Duodenal mucosa (tissue), 2 donors: ENCODE measurements at regions not wholly inside any gene's neighbourhood (a gene's known extent, or its start where the extent isn't known, plus 50 kb on each side); places are given as distances from the start of the nearest gene placed in this dataset.

Experiments used
- H3K27ac ChIP-seq: one replicate; pipeline ENCODE4 v1.7.0; 2013; ENCODE audit warnings: low read depth, low read length
- H3K27me3 ChIP-seq, 2 donors: one replicate each; pipeline ENCODE4 v1.7.0; 2013; ENCODE audit warnings: low read length in 2 of 2, control low read depth in 1 of 2; ENCODE audit not compliant: insufficient read depth in 2 of 2, control insufficient read depth in 1 of 2
- H3K36me3 ChIP-seq, 2 donors: one replicate each; pipeline ENCODE4 v1.7.0; 2013; ENCODE audit warnings: low read length in 2 of 2, control low read depth in 1 of 2; ENCODE audit not compliant: insufficient read depth in 2 of 2, control insufficient read depth in 1 of 2
- H3K4me1 ChIP-seq, 2 donors: one replicate each; pipeline ENCODE4 v1.7.0; 2013; ENCODE audit warnings: low read length in 2 of 2, control low read depth in 1 of 2; ENCODE audit not compliant: insufficient read depth in 2 of 2, control insufficient read depth in 1 of 2
- H3K4me3 ChIP-seq, 2 donors: one replicate each; pipeline ENCODE4 v1.7.0; 2013; ENCODE audit warnings: low read length in 2 of 2, low read depth in 1 of 2
- H3K9ac ChIP-seq, 2 donors: one replicate each; pipeline ENCODE4 v1.7.0; 2013; ENCODE audit warnings: low read length in 2 of 2, low read depth in 1 of 2
- H3K9me3 ChIP-seq, 2 donors: one replicate each; pipeline ENCODE4 v1.7.0; 2013; ENCODE audit warnings: low read length in 2 of 2, control low read depth in 1 of 2; ENCODE audit not compliant: control insufficient read depth in 1 of 2

GRCh38 chr12:41762691-41763090 is 382.0 kb downstream of the GXYLT1 start:
- Histone ChIP-seq H3K9me3 (no peaks in the 10 kb centered on the region), H3K27ac (no peak overlapping the region), H3K9ac (no peak overlapping the region), H3K36me3 (no peaks in the 10 kb centered on the region), H3K4me3 (no peak overlapping the region), H3K27me3 (no peaks in the 10 kb centered on the region), H3K4me1 (no peaks in the 10 kb centered on the region)

- Histone ChIP-seq H3K9me3 (no peaks in the 10 kb centered on the region), H3K9ac (no peak overlapping the region), H3K36me3 (no peaks in the 10 kb centered on the region), H3K27me3 (no peaks in the 10 kb centered on the region), H3K4me1 (no peaks in the 10 kb centered on the region), H3K4me3 (no peak overlapping the region), H3K27ac (no peak overlapping the region)
Observed at GRCh38 chr12:41745593-41745992, 399.1 kb downstream of the GXYLT1 start.

GRCh38 chr12:41743835-41744234 is 400.8 kb downstream of the GXYLT1 start:
- H3K4me1 ChIP-seq: no peaks in the 10 kb centered on the region
- no peak overlapping the region for H3K4me3 ChIP-seq
- H3K9ac ChIP-seq: no peak overlapping the region
- H3K27ac ChIP-seq: no peak overlapping the region
- H3K9me3 ChIP-seq: no peaks in the 10 kb centered on the region
- no peaks in the 10 kb centered on the region for H3K36me3 ChIP-seq
- no peaks in the 10 kb centered on the region for H3K27me3 ChIP-seq

GRCh38 chr12:41739066-41739465 is 405.6 kb downstream of the GXYLT1 start:
- H3K9ac ChIP-seq: no peak overlapping the region
- no peaks in the 10 kb centered on the region for H3K27me3 ChIP-seq
- H3K27ac ChIP-seq: no peak overlapping the region
- H3K36me3 ChIP-seq: no peaks in the 10 kb centered on the region
- no peaks in the 10 kb centered on the region for H3K9me3 ChIP-seq
- no peak overlapping the region for H3K4me3 ChIP-seq
- no peaks in the 10 kb centered on the region for H3K4me1 ChIP-seq

GRCh38 chr12:41737423-41737822 is 407.3 kb downstream of the GXYLT1 start:
- no peaks in the 10 kb centered on the region for H3K27me3 ChIP-seq
- H3K4me1 ChIP-seq: no peaks in the 10 kb centered on the region
- no peaks in the 10 kb centered on the region for H3K9me3 ChIP-seq
- H3K9ac ChIP-seq: no peak overlapping the region
- no peaks in the 10 kb centered on the region for H3K36me3 ChIP-seq
- H3K4me3 ChIP-seq: no peak overlapping the region
- H3K27ac ChIP-seq: no peak overlapping the region

GRCh38 chr12:41736436-41736835 is 408.2 kb downstream of the GXYLT1 start:
- H3K4me1 ChIP-seq: no peaks in the 10 kb centered on the region
- H3K9ac ChIP-seq: no peak overlapping the region

GRCh38 chr12:41731691-41732090 is 413.0 kb downstream of the GXYLT1 start:
- Histone ChIP-seq H3K9me3 (no peaks in the 10 kb centered on the region), H3K4me3 (no peak overlapping the region), H3K36me3 (no peaks in the 10 kb centered on the region), H3K9ac (no peak overlapping the region), H3K27me3 (no peaks in the 10 kb centered on the region), H3K4me1 (no peaks in the 10 kb centered on the region), H3K27ac (no peak overlapping the region)

More at GRCh38 chr12:41736436-41736835, 408.2 kb downstream of the GXYLT1 start:
- H3K27ac ChIP-seq: no peak overlapping the region
- no peaks in the 10 kb centered on the region for H3K36me3 ChIP-seq
- H3K4me3 ChIP-seq: no peak overlapping the region
- H3K27me3 ChIP-seq: no peaks in the 10 kb centered on the region
- no peaks in the 10 kb centered on the region for H3K9me3 ChIP-seq

GRCh38 chr12:41731061-41731460 is 413.6 kb downstream of the GXYLT1 start:
- Histone ChIP-seq H3K27me3 (no peaks in the 10 kb centered on the region), H3K9ac (no peak overlapping the region), H3K36me3 (no peaks in the 10 kb centered on the region), H3K4me1 (no peaks in the 10 kb centered on the region), H3K4me3 (no peak overlapping the region), H3K9me3 (no peaks in the 10 kb centered on the region), H3K27ac (no peak overlapping the region)

- Histone ChIP-seq H3K4me1 (no peaks in the 10 kb centered on the region), H3K4me3 (no peak overlapping the region), H3K27me3 (no peaks in the 10 kb centered on the region), H3K9ac (no peak overlapping the region), H3K27ac (no peak overlapping the region), H3K9me3 (no peaks in the 10 kb centered on the region), H3K36me3 (no peaks in the 10 kb centered on the region)
Observed at GRCh38 chr12:41724216-41724615, 420.5 kb downstream of the GXYLT1 start.

GRCh38 chr12:41719214-41719613 is 425.5 kb downstream of the GXYLT1 start:
- Histone ChIP-seq H3K27me3 (no peaks in the 10 kb centered on the region), H3K36me3 (no peaks in the 10 kb centered on the region), H3K9me3 (no peaks in the 10 kb centered on the region), H3K4me3 (no peak overlapping the region), H3K4me1 (no peaks in the 10 kb centered on the region), H3K9ac (no peak overlapping the region), H3K27ac (no peak overlapping the region)

- Histone ChIP-seq H3K27me3 (no peaks in the 10 kb centered on the region), H3K9ac (no peak overlapping the region), H3K4me3 (no peak overlapping the region), H3K4me1 (no peaks in the 10 kb centered on the region), H3K36me3 (no peaks in the 10 kb centered on the region), H3K9me3 (no peaks in the 10 kb centered on the region), H3K27ac (no peak overlapping the region)
Observed at GRCh38 chr12:41715256-41715655, 429.4 kb downstream of the GXYLT1 start.
